HAP-1 (cell line): ENCODE measurements at regions not wholly inside any gene's neighbourhood (a gene's known extent, or its start where the extent isn't known, plus 50 kb on each side); places are given as distances from the start of the nearest gene placed in this dataset.

ENCODE experiments used
- DNase-seq, 2 experiments: peaks; one replicate each; pipeline ENCODE4 v3.0.0-alpha.2; 2016 to 2020; ENCODE audit warnings: low spot score in 2 of 2
- H3K27me3 ChIP-seq: fragments of 250-450 bp; sonication (Bioruptor Pico); 2 replicates; pipeline ENCODE4 v1.5.1; 2020; ENCODE audit warnings: low read depth, mild to moderate bottlenecking, moderate library complexity
- H3K36me3 ChIP-seq: fragments of 250-450 bp; sonication (Bioruptor Pico); replicated peaks from 2 replicates; pipeline ENCODE4 v1.5.1; 2020; ENCODE audit warnings: mild to moderate bottlenecking
- H3K4me1 ChIP-seq: fragments of 250-450 bp; sonication (Bioruptor Pico); 2 replicates; pipeline ENCODE4 v1.5.1; 2020; ENCODE audit warnings: mild to moderate bottlenecking
- H3K4me3 ChIP-seq: fragments of 250-450 bp; sonication (Bioruptor Pico); 2 replicates; pipeline ENCODE4 v1.5.1; 2020; ENCODE audit warnings: mild to moderate bottlenecking, moderate library complexity
- H3K9me3 ChIP-seq: fragments of 250-450 bp; sonication (Bioruptor Pico); 2 replicates; pipeline ENCODE4 v1.5.1; 2020; ENCODE audit warnings: mild to moderate bottlenecking, moderate library complexity
- in situ Hi-C: fragments of 300-500 bp; cut with MboI; formaldehyde crosslinking; loops from 3 replicates; pipeline ENCODE4 v1.14.3; 2020; ENCODE audit warnings: low sequenced_read_pairs, inconsistent platforms, mixed read lengths

GRCh38 chr20:4303136-4303535 lies 54.0 kb upstream of the ADRA1D start:
- no peaks in the 10 kb centered on the region for H3K9me3 ChIP-seq
- H3K4me3 ChIP-seq = no peak overlapping the region
- H3K27me3 ChIP-seq = no peaks in the 10 kb centered on the region
- H3K4me1 ChIP-seq = no peaks in the 10 kb centered on the region
- H3K36me3 ChIP-seq = no peaks in the 10 kb centered on the region
- in situ Hi-C loops = no loop called here
- no peak for DNase-seq

GRCh38 chr20:4300921-4301320 lies 51.8 kb upstream of the ADRA1D start:
- Histone ChIP-seq H3K4me3 (no peak overlapping the region), H3K9me3 (no peaks in the 10 kb centered on the region), H3K4me1 (no peaks in the 10 kb centered on the region), H3K36me3 (no peaks in the 10 kb centered on the region), H3K27me3 (no peaks in the 10 kb centered on the region)
- in situ Hi-C loops = no loop called here
- DNase-seq = no peak

GRCh38 chr20:4300401-4300800 lies 51.3 kb upstream of the ADRA1D start:
- H3K4me1 ChIP-seq = no peaks in the 10 kb centered on the region
- no peak overlapping the region for H3K4me3 ChIP-seq
- H3K36me3 ChIP-seq = no peaks in the 10 kb centered on the region
- DNase-seq = no peak
- in situ Hi-C loops = no loop called here
- H3K27me3 ChIP-seq = no peaks in the 10 kb centered on the region
- no peaks in the 10 kb centered on the region for H3K9me3 ChIP-seq

- Histone ChIP-seq H3K4me1 (no peaks in the 10 kb centered on the region), H3K27me3 (no peaks in the 10 kb centered on the region), H3K9me3 (no peaks in the 10 kb centered on the region), H3K4me3 (no peak overlapping the region), H3K36me3 (no peaks in the 10 kb centered on the region)
- in situ Hi-C loops = no loop called here
- DNase-seq = no peak
These were observed 50.7 kb upstream of the ADRA1D start for GRCh38 chr20:4299773-4300172.

- DNase-seq = no peak
- H3K4me1 ChIP-seq = no peaks in the 10 kb centered on the region
- in situ Hi-C loops = no loop called here
- no peaks in the 10 kb centered on the region for H3K36me3 ChIP-seq
- H3K4me3 ChIP-seq = no peak overlapping the region
- H3K27me3 ChIP-seq = no peaks in the 10 kb centered on the region
- H3K9me3 ChIP-seq = no peaks in the 10 kb centered on the region
These were observed 50.1 kb upstream of the ADRA1D start for GRCh38 chr20:4299216-4299615.
